SK-N-SH (cell line): ENCODE measurements at regions not wholly inside any gene's neighbourhood (a gene's known extent, or its start where the extent isn't known, plus 50 kb on each side); places are given as distances from the start of the nearest gene placed in this dataset.

Source experiments
- CTCF ChIA-PET: fragments of 300-600, 350-600 bp; formaldehyde crosslinking; extraction: SDS; loops from one replicate; lab custom pipeline; 2021; lab: Yijun Ruan, JAX
- POLR2A ChIA-PET: fragments of 350-600 bp; sonication (Branson Sonifier 250); formaldehyde crosslinking; extraction: SDS; loops from one replicate; lab custom pipeline; 2020; ENCODE audit warnings: antibody characterized with exemption, inconsistent platforms; lab: Yijun Ruan, JAX
- DNase-seq: peaks from one replicate; pipeline ENCODE4 v3.0.0; 2012
- H2AFZ ChIP-seq: fragments of 200-600 bp; sonication (generic); 2 replicates; pipeline ENCODE4 v1.8.1; 2016; ENCODE audit warnings: antibody characterized with exemption, mild to moderate bottlenecking, low read depth
- H3F3A ChIP-seq: fragments of 200-600 bp; sonication (generic); replicated peaks from 2 replicates; pipeline ENCODE3; 2016; ENCODE audit warnings: antibody characterized with exemption, mild to moderate bottlenecking; ENCODE audit not compliant: insufficient read depth
- H3K27ac ChIP-seq, 2 experiments: fragments of 200-500 bp in 1 of 2; fragments of 200-600 bp in 1 of 2; sonication (Bioruptor generic) in 1 of 2; sonication (generic), shearing (Covaris generic) in 1 of 2; 2 replicates each; pipeline versions ENCODE4 v1.5.1 to v1.6.1; 2014 to 2016; ENCODE audit warnings: low read depth in 2 of 2, inconsistent platforms in 1 of 2, low read length in 1 of 2, mild to moderate bottlenecking in 1 of 2, mixed read lengths in 1 of 2
- H3K27me3 ChIP-seq: fragments of 200-600 bp; sonication (generic), shearing (Covaris generic); 2 replicates; pipeline ENCODE4 v1.6.1; 2016; ENCODE audit warnings: mixed run types; ENCODE audit not compliant: insufficient read depth
- H3K36me3 ChIP-seq, 2 experiments: fragments of 200-500 bp in 1 of 2; fragments of 200-600 bp in 1 of 2; sonication (Bioruptor generic) in 1 of 2; sonication (generic) in 1 of 2; replicated peaks in 1 of 2; 2 replicates each; pipeline versions ENCODE3 to v1.5.1; 2014 to 2016; ENCODE audit warnings: low read length in 1 of 2, mild to moderate bottlenecking in 1 of 2; ENCODE audit not compliant: insufficient read depth in 2 of 2, control insufficient read depth in 1 of 2
- H3K4me1 ChIP-seq, 2 experiments: fragments of 200-500 bp in 1 of 2; fragments of 200-600 bp in 1 of 2; sonication (Bioruptor generic) in 1 of 2; sonication (generic), shearing (Covaris generic) in 1 of 2; 2 replicates each; pipeline versions ENCODE4 v1.5.1 to v1.6.1; 2014 to 2016; ENCODE audit warnings: low read depth in 1 of 2, low read length in 1 of 2, mixed run types in 1 of 2; ENCODE audit not compliant: insufficient read depth in 2 of 2, control insufficient read depth in 1 of 2
- H3K4me2 ChIP-seq: fragments of 200-600 bp; sonication (generic), shearing (Covaris generic); 2 replicates; pipeline ENCODE4 v1.6.1; 2017; ENCODE audit warnings: mixed run types
- H3K4me3 ChIP-seq, 2 experiments: fragments of 200-500 bp in 1 of 2; fragments of 200-600 bp in 1 of 2; sonication (Bioruptor generic) in 1 of 2; sonication (generic), shearing (Covaris generic) in 1 of 2; 2 replicates each; pipeline versions ENCODE4 v1.5.1 to v1.8.1; 2014 to 2016; ENCODE audit warnings: low read depth in 2 of 2, inconsistent platforms in 1 of 2, low read length in 1 of 2, mild to moderate bottlenecking in 1 of 2, mixed read lengths in 1 of 2, moderate library complexity in 1 of 2
- H3K79me2 ChIP-seq: fragments of 200-600 bp; sonication (generic); 2 replicates; pipeline ENCODE4 v1.8.1; 2017; ENCODE audit warnings: mild to moderate bottlenecking; ENCODE audit not compliant: insufficient read depth
- H3K9ac ChIP-seq: fragments of 200-600 bp; sonication (generic); 2 replicates; pipeline ENCODE4 v1.6.1; 2017; ENCODE audit warnings: mixed run types
- H3K9me2 ChIP-seq: fragments of 200-600 bp; sonication (generic); 2 replicates; pipeline ENCODE4 v1.6.1; 2017; ENCODE audit warnings: mixed run types
- H3K9me3 ChIP-seq: fragments of 200-600 bp; sonication (generic); 2 replicates; pipeline ENCODE4 v1.6.1; 2017; ENCODE audit warnings: mixed run types, mild to moderate bottlenecking, moderate library complexity
- H4K20me1 ChIP-seq: fragments of 200-600 bp; sonication (generic); 2 replicates; pipeline ENCODE4 v1.6.1; 2017; ENCODE audit warnings: mild to moderate bottlenecking, mixed run types; ENCODE audit not compliant: insufficient read depth
- CHD2 ChIP-seq: fragments of 150-350 bp; IDR thresholded peaks from 2 replicates; pipeline ENCODE4 v1.6.1; 2018; ENCODE audit warnings: low read length; ENCODE audit not compliant: partially characterized antibody
- CTCF ChIP-seq: fragments of 200-600 bp; sonication (generic); IDR thresholded peaks from 2 replicates; pipeline ENCODE4 v1.6.1; 2017; ENCODE audit warnings: antibody characterized with exemption, mild to moderate bottlenecking, moderate library complexity
- ELF1 ChIP-seq: IDR thresholded peaks from 2 replicates; pipeline ENCODE4 v1.4.0; 2012
- EP300 ChIP-seq, 2 experiments: IDR thresholded peaks; 2 replicates each; pipeline versions ENCODE4 v1.4.0 to v1.6.1; 2012; ENCODE audit warnings: borderline replicate concordance in 1 of 2, low read depth in 1 of 2, low read length in 1 of 2
- FOXJ3 ChIP-seq: sonication (generic); formaldehyde crosslinking; IDR thresholded peaks from 2 replicates; pipeline ENCODE4 v1.5.1; 2020; ENCODE audit warnings: mild to moderate bottlenecking, missing genetic modification reagents
- GATA2 ChIP-seq: sonication (generic); formaldehyde crosslinking; IDR thresholded peaks from 2 replicates; pipeline ENCODE4 v1.5.0; 2020; ENCODE audit warnings: mild to moderate bottlenecking, missing genetic modification reagents
- POLR2AphosphoS5 ChIP-seq: IDR thresholded peaks from 2 replicates; pipeline ENCODE4 v1.6.1; 2012; ENCODE audit warnings: low read depth, low read length
- REST ChIP-seq: IDR thresholded peaks from 2 replicates; pipeline ENCODE4 v1.6.1; 2012; ENCODE audit warnings: mild to moderate bottlenecking, low read depth, low read length, moderate library complexity
- SIN3A ChIP-seq: IDR thresholded peaks from 2 replicates; pipeline ENCODE4 v1.6.1; 2012; ENCODE audit warnings: low read depth, mild to moderate bottlenecking, low read length, moderate library complexity, borderline replicate concordance
- SMC3 ChIP-seq: IDR thresholded peaks from 2 replicates; pipeline ENCODE4 v1.6.1; 2012; ENCODE audit warnings: low read depth, low read length, improper control_type of control experiment
- TAF1 ChIP-seq: IDR thresholded peaks from 2 replicates; pipeline ENCODE4 v1.6.1; 2012; ENCODE audit warnings: low read depth, mild to moderate bottlenecking, low read length, moderate library complexity, borderline replicate concordance
- TEAD4 ChIP-seq: IDR thresholded peaks from 2 replicates; pipeline ENCODE4 v1.4.0; 2012; ENCODE audit warnings: mild to moderate bottlenecking, borderline replicate concordance; ENCODE audit not compliant: insufficient read depth
- USF2 ChIP-seq: fragments of 150-350 bp; IDR thresholded peaks from 2 replicates; pipeline ENCODE4 v1.6.1; 2017; ENCODE audit warnings: antibody characterized with exemption, low read length, low read depth, borderline replicate concordance
- WGBS: methylation state at CpG from one replicate; pipeline ENCODE4 v1.1.6; 2017; ENCODE audit warnings: low lambda C conversion rate; 5-methylcytosine and 5-hydroxymethylcytosine counted together

- Histone ChIP-seq H3K36me3 (no peaks in the 10 kb centered on the region), H3K4me2 (no peak overlapping the region), H3K27me3 (no peaks in the 10 kb centered on the region), H3K9me3 (no peaks in the 10 kb centered on the region), H3F3A (no peaks in the 10 kb centered on the region), H4K20me1 (no peaks in the 10 kb centered on the region), H3K4me3 (no peak overlapping the region), H3K4me1 (no peaks in the 10 kb centered on the region), H3K9me2 (0 out of 2 replicates have a peak, but pooled peaks cover 5% of the 10 kb centered on the region), H3K27ac (no peak overlapping the region), H2AFZ (no peak overlapping the region), H3K79me2 (no peaks in the 10 kb centered on the region), H3K9ac (no peak overlapping the region)
- ChIA-PET CTCF (interaction anchor here (0.7 kb wide), 1 partner anchor 51 kb away, joined by 3 read pairs; no protein-coding TSS in a partner anchor), POLR2A (no interaction called here)
- no peak for TF ChIP-seq REST
- no peak for TF ChIP-seq EP300 (IDR thresholded peaks at IDR 0.05; ENCODE audit: borderline replicate concordance in 1 of 2, low read depth in 1 of 2, low read length in 1 of 2)
- no peak for TF ChIP-seq USF2
- TF ChIP-seq CHD2 = no peak
- TF ChIP-seq SMC3 = no peak
- TF ChIP-seq GATA2 (CRISPR knock-in tag) = no peak
- no peak for TF ChIP-seq ELF1
- TF ChIP-seq POLR2AphosphoS5 = no peak
- TF ChIP-seq SIN3A = no peak
- TF ChIP-seq TAF1 = no peak
- no peak for TF ChIP-seq CTCF
- TF ChIP-seq TEAD4 = no peak
- TF ChIP-seq FOXJ3 = no peak
- DNase-seq = no peak
- 12% methylated on average over 1 of the region's 1 CpG for WGBS
Observed at GRCh38 chr12:127014079-127014478, 1252.9 kb upstream of the TMEM132C start.
